ENCODE measurements at regions not wholly inside any gene's neighbourhood (a gene's known extent, or its start where the extent isn't known, plus 50 kb on each side); places are given as distances from the start of the nearest gene placed in this dataset.

DNA sequence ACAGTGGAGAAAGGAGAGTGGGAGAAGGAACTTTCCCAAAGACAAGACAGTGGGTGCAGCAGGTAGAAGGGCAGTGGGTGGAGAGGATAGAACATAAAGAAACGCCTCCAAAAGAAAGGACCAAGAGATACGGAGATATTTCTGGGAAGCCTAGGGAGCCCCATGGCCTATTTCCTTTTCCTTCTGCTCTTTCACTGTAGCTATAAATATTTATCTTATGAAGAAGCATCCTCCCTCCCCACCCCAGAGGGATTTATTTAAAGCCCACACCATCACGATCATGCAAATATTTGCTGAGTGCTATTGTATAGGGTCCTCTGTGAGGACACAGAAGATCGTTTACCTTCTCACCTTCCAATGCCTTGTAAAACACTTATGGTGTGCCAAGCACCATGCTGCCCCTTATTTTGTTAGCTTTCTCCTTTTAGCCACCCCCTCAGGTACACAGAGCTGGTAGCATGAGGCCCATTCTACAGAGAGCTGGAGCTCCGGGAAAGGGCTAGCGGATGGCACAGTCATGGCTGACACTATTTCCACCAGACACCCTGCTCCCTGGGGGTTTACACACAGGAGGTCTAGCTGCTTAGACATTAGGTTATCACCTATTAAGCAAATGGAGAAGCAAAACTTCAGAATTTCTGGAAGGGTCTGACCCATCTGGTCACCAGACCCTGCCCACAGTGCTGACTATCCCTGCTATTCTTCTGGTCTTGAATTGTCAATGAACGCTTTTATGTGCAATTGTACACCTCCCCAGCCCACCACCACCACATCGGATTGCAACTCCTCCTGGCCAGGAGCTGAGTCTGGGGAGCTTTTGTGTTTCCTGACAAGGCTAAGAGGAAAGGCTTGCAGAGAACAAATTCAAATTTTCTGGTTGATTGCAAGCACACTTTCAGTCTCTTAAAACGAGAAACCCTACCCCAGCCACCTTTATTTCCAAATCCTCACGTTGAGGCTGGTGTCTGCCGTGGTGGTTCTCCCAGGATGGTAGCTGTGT lies 91.8 kb upstream of the KLF7 start:
- DNase-seq = no peak

DNA sequence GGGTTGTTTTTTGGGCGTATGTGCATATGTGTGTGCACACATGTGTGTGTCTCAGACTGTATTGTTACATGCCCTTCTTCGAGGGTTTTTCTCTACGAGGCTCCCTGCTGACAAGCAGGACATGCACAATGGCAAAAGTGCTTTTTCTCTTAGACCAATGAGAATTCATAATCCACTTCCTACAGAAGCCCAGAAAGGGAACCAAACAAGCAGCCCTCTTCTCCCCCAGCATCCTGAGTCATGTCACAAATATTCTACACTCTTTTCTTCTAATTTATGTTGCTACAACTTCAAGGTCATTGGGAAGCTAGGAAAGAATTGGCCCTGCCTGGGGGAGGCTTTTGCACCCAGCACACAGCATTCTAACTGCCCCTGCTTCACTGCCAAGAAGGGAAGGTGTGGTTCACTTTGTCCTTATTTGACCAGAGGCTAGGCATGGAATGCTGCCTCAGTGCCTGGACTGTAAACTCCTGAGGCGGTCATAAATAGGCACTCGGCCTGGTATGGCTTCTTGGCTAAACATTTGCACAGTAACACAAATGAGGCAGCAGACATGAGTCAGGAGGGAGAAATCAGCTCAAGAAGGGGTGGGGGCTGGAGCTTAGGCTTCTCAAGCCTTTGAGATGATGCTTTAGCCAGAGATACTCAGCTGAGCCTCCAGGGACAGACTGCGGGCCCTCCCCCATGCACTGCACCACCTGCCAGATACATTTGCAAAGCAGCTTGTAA lies 92.7 kb upstream of the KLF7 start:
- no peak for DNase-seq

GRCh38 chr2:207260021-207260420 lies 94.3 kb upstream of the KLF7 start:
- DNase-seq = no peak

DNA sequence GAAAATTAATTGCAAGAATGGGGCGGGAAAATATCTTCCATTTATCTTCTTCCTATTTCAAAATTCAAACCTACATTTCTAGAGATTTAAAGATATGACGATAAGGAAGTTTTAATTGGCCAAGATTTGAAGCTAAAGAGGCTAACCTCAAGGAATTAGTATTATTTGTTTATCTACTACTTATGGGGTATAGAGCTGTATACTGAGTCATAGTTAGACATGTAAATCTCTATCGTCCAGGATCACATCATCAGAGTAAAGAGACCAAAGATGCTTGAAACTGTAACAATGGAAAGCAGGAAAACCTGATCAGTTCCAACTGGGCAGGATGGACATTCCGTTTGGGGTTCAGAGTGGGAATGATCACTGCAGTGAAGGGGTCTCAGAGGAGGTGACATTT lies 95.2 kb upstream of the KLF7 start:
- no peak for DNase-seq

DNA sequence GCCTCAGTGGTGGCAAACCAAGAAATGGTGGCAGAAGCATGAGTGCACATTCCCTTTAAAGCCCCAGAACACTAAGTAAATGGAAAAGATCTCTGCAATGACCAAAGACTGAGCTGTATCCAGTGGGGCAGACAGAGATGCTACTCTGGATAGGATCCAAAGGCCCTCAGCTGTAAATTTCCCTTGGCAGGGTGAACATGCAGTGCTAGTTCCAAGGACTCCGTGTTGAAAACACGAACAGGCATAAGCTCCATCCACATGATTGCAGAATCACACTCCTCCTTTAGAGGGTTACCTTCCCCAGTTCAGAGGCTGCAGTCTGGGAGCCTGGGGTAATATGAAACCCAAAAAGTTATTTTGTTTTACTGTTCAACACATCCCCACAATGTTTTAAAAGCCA lies 98.6 kb upstream of the KLF7 start:
- DNase-seq = no peak

DNA sequence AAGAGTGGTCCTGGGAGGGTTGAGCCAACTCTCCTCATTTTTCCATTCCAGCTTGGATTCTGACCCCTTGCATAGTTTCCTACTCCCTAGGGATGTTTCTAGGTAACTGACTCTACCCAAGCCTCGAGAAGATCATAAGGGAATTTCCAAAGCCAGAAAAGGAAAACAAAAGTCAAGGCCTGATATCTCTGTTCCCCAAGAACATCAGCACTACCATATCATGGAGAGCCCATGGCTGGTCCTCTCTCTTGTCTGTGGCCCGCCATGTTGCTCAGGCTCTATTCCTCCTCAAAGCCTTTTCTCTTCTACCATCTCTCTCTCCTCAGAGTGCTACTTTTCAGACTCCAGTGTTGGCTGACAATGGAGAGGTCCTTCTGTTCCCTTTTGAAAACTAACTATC lies 99.6 kb upstream of the KLF7 start:
- DNase-seq = no peak

- DNase-seq = no peak
Observed at GRCh38 chr2:207265869-207266268, 100.1 kb upstream of the KLF7 start.

DNA sequence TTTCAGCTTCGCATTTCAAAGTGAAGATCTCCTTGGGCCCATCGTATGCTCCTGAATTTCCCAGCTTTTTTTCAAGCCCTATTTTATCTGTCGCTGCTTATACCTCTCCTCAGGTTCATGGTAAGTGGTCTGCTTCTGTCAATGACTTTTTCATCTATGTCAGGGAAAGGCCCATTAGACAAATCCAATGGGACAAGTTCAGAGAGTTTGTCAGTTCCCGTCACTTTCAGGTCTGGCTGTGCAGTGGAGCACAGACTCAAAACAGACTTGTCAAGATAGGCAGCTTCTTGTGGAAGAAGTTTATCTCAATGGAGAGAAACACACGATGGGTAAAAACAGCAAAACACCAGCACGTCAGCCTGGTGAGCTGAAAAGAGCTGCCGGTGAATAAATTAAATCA lies 100.9 kb upstream of the KLF7 start:
- no peak for DNase-seq

- no peak for DNase-seq
Observed at GRCh38 chr2:207269038-207269437, 103.3 kb upstream of the KLF7 start.

DNA sequence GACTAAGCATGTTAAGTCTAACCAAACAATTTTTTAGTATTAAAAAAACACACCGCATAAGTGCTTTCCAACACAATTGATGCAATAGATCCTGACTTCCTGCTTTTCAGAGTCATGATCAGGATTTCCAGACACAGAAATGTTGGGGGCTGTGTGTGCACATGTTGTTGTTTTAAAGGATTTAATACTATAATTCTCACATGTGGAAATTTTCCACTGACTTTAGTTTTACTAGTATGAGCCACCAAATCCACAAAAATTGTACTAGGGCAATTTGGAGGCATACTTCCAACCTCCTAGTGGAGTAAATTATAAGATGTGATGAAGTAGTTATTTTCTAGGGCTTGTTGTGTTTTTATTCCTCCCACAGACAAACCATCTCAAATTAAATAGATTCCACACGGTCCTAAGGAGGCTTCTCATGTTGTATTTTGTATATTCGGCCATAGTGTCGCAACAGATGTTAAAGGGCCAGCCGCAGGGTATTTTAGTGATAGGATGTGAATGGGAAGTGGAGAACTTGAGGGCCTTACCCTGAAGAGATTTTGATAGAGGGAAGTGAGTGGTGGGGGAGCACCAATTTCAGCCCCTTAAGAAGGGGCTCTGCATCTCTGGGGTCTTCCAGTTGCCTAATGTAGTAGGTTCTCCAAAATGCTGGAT lies 108.9 kb upstream of the KLF7 start:
- DNase-seq = no peak

DNA sequence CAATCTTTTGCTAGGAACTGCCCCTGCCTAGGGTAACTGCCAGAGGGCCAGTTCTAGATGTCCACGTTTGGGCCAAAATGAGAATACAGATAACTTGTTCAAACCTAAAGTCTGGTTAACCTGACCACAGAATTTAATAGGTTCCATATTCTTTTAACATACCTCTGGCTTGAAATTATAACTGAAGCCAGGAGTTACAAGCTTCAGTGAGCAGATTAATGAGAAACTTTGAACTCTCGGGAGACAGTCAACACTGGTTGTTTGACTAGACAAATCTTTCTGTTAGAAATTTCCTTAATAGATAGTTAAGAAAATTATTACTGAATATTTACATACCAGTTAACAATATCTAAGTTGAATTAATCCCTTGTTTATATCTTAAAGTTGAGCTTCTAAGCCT lies 110.0 kb upstream of the KLF7 start:
- no peak for DNase-seq

GRCh38 chr2:207276248-207276647 lies 110.5 kb upstream of the KLF7 start:
- no peak for DNase-seq

DNA sequence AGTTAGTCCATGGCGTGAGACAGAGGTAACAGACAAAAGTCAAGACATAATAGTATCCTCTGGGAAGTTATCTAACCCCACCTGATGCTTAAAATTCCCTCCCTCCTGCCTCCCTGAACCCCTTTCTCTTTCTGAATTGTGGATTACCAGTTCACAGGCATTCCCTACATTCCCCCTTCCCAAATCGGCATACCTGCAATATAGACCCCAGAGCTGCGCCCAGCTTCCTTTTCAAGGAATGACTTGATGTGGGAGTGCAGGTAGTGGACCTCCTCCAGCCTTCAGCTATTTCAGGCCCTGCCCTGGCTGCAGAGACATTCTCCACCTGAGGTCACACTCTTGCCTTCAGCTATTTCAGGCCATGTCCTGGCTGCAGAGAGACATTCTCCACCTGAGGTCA lies 111.1 kb upstream of the KLF7 start:
- DNase-seq = no peak

GRCh38 chr2:207279520-207279919 lies 113.8 kb upstream of the KLF7 start:
- no peak for DNase-seq

DNA sequence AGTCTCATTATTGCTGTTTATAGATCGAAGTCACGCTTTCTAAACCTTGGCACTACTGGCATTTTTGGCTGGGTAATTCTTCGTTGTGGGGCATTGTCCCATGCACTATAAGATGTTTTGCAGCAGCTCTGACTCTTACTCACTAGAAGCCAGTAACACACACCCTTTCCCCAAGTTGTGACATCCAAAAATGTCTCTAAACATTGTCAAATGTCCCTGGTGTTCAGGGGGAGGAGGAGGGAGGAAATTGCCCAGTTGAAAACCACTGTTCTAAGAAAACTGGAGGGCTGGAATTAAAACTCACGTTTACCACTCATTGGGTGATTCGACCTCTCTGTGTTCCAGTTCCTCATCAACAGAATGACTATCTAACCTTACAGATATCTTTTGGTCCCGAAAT lies 115.7 kb upstream of the KLF7 start:
- DNase-seq = no peak

GRCh38 chr2:207282916-207283315 lies 117.2 kb upstream of the KLF7 start:
- DNase-seq = no peak

DNA sequence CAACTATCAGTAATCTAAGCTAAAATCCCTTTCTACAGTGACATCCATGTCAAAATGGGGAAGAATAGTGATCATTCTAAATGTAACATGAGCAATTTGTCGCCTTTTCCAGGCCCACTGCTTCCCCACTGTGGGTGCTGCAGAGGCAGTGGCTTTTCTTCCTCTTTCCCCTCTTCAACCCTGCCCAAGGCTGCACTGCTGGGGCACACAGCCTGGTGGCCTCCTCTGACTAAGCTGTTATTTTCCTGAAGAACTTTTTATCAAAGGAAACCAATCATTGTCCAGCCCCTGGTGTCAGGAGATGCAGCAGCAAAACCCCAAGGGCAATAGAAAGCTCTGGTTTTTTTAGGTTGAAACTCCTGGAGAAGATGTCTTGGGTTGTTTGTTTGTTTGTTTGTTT lies 117.6 kb upstream of the KLF7 start:
- no peak for DNase-seq

DNA sequence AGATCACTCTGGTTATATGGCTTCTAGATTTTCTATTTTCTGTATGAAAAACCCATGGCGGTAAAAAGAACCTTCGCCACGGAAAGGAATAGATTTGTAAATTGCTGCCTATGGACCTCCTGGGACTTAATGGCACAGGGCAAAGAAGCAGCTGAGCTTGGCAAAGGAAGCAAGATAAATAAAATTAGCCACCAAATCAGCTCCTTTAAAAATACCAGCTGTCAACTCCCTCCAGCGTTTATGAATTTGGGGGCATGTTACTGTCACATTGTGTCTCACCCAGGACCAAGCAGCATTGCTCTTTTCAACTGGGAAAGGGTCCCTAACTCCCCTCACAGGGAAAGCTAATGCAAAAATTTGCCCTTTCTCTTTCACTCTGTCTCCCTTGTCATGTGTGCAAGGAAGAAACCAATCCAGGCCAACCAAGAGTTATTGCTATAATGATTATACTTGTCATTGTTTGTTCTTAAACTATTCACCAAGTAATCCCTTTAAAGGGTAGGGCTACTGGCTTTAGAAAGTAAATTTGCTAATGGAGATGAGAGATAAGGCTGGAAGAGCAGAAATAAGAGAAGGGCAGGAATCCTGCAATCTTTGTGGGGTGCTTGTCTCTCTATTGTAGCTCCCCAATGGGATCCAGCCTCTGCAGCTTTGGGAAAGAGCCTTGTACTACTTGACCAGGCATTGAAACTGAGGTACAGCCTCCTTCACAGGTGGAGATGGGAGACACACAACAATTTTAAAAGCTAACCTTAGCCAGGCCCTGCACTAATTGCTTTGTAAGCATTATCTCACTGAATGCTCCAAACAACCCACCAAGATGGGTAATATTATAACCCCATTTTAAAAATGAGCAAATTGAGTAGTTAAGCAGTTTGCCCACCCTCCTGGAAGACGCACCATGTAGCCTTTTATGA lies 119.1 kb upstream of the KLF7 start:
- no peak for DNase-seq

DNA sequence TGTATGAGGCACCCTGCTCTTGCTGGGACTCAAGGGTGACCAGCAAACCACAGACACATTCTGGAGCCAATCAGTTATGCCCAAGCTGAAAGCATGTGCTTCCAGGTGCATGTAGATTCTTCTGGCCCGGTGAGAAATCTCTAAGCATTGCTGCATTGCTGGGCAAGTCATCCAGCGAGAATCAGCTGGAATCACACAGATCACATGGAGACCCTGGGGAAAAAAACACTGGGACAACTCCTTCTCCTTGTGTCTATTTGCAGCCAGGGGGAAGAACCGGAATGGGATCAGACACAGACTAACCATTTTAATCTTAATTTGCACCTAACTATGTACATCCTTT lies 119.7 kb upstream of the KLF7 start:
- no peak for DNase-seq

- no peak for DNase-seq
Observed at GRCh38 chr2:207286106-207286505, 120.4 kb upstream of the KLF7 start.

DNA sequence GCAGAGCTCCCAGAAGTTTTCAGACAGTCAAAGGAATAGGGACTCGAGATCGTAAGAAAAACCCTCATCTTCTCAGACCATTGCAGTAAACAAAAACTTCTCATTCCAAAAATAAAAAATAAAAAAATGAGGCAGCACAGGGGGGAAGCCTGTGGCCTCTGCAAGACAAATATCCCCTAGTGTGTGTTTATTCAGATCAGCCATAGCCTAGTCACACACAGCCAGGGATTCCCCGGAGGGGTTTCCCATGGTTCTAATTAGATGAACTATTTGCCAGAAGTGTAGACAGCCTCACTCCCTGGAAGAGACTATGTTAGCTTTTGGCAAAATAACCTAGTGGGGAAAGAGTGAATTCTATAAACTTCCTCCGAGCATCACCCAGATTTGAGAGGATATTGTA lies 122.9 kb upstream of the KLF7 start:
- DNase-seq = peak in 1 of 2 experiments; percentile 38

- no peak for DNase-seq
Observed at GRCh38 chr2:207289295-207290018, 123.7 kb upstream of the KLF7 start.
